IMR-90 (cell line): ENCODE measurements at regions not wholly inside any gene's neighbourhood (a gene's known extent, or its start where the extent isn't known, plus 50 kb on each side); places are given as distances from the start of the nearest gene placed in this dataset.

Experiments
- ATAC-seq: fragments of 200-7000 bp; cut with Tn5 transposase; 2 replicates; pipeline ENCODE4 v1.9.1; 2020; ENCODE audit warnings: low read depth, mild to moderate bottlenecking, moderate library complexity
- BruUV-seq: library from RNA; stranded (reverse); fragments of 400-500 nt; replicated peaks from 2 replicates; lab custom pipeline; 2021; lab: Mats Ljungman, UMichigan
- CTCF ChIA-PET: fragments of 300-600 bp; formaldehyde crosslinking; extraction: SDS; loops from one replicate; lab custom pipeline; 2021; ENCODE audit warnings: antibody characterized with exemption; lab: Yijun Ruan, JAX
- POLR2A ChIA-PET: fragments of 300-600 bp; sonication (Branson Sonifier 250); formaldehyde crosslinking; loops from one replicate; lab custom pipeline; 2022; ENCODE audit warnings: antibody characterized with exemption; ENCODE audit not compliant: unreplicated experiment; lab: Charles Lee
- DNase-seq: peaks from one replicate; pipeline ENCODE4 v3.0.0; 2013
- H2AFZ ChIP-seq: replicated peaks from 2 replicates; pipeline ENCODE3; 2013; ENCODE audit warnings: low read length, mild to moderate bottlenecking; ENCODE audit not compliant: poor library complexity
- H2AK5ac ChIP-seq: 2 replicates; pipeline ENCODE4 v1.6.1; 2013; ENCODE audit warnings: low read depth, low read length, inconsistent platforms
- H2AK9ac ChIP-seq: replicated peaks from 2 replicates; pipeline ENCODE3; 2013; ENCODE audit warnings: mild to moderate bottlenecking, low read depth, low read length, moderate library complexity; ENCODE audit not compliant: poor library complexity
- H2BK120ac ChIP-seq: 2 replicates; pipeline ENCODE4 v1.6.1; 2013; ENCODE audit warnings: low read depth, low read length, inconsistent platforms
- H2BK15ac ChIP-seq: 3 replicates; pipeline ENCODE4 v1.6.1; 2013; ENCODE audit warnings: low read depth, low read length, inconsistent platforms
- H2BK20ac ChIP-seq: 2 replicates; pipeline ENCODE4 v1.6.1; 2013; ENCODE audit warnings: low read depth, mild to moderate bottlenecking, inconsistent platforms, low read length, moderate library complexity
- H2BK5ac ChIP-seq: 2 replicates; pipeline ENCODE4 v1.6.1; 2013; ENCODE audit warnings: mild to moderate bottlenecking, low read depth, low read length, inconsistent platforms; ENCODE audit not compliant: poor library complexity, severe bottlenecking
- H3K14ac ChIP-seq: replicated peaks from 2 replicates; pipeline ENCODE4 v1.6.1; 2013; ENCODE audit warnings: low read depth, low read length, inconsistent platforms
- H3K18ac ChIP-seq: 2 replicates; pipeline ENCODE4 v1.6.1; 2013; ENCODE audit warnings: low read depth, low read length, control low read depth
- H3K23ac ChIP-seq: 2 replicates; pipeline ENCODE4 v1.6.1; 2013; ENCODE audit warnings: low read depth, low read length, inconsistent platforms
- H3K27ac ChIP-seq: 2 replicates; pipeline ENCODE4 v1.5.1; 2013; ENCODE audit warnings: mild to moderate bottlenecking, control low read depth, low read length; ENCODE audit not compliant: insufficient read depth
- H3K27me3 ChIP-seq: 2 replicates; pipeline ENCODE4 v1.6.1; 2013; ENCODE audit warnings: low read length; ENCODE audit not compliant: control insufficient read depth, insufficient read depth
- H3K36me3 ChIP-seq: 2 replicates; pipeline ENCODE4 v1.6.1; 2013; ENCODE audit warnings: low read length, mixed read lengths; ENCODE audit not compliant: control insufficient read depth, insufficient read depth
- H3K4ac ChIP-seq: 2 replicates; pipeline ENCODE4 v1.6.1; 2013; ENCODE audit warnings: low read depth, low read length, inconsistent platforms
- H3K4me1 ChIP-seq: 2 replicates; pipeline ENCODE4 v1.6.1; 2013; ENCODE audit warnings: low read length, mixed read lengths; ENCODE audit not compliant: control insufficient read depth, insufficient read depth
- H3K4me2 ChIP-seq: 2 replicates; pipeline ENCODE4 v1.6.1; 2013; ENCODE audit warnings: low read depth, mild to moderate bottlenecking, control low read depth, low read length, moderate library complexity
- H3K4me3 ChIP-seq: 2 replicates; pipeline ENCODE4 v1.5.1; 2013; ENCODE audit warnings: low read depth, mild to moderate bottlenecking, control low read depth, low read length, moderate library complexity; ENCODE audit not compliant: insufficient read depth
- H3K56ac ChIP-seq: 2 replicates; pipeline ENCODE4 v1.6.1; 2013; ENCODE audit warnings: low read length, inconsistent platforms; ENCODE audit not compliant: insufficient read depth; ENCODE audit errors: extremely low read depth
- H3K79me1 ChIP-seq, 2 experiments: 2 replicates each; pipeline ENCODE4 v1.6.1; 2013; ENCODE audit warnings: low read length in 2 of 2, inconsistent platforms in 1 of 2, low read depth in 1 of 2
- H3K9ac ChIP-seq: 2 replicates; pipeline ENCODE4 v1.6.1; 2013; ENCODE audit warnings: low read depth, low read length, control low read depth
- H3K9me1 ChIP-seq: 2 replicates; pipeline ENCODE4 v1.6.1; 2013; ENCODE audit warnings: low read length, inconsistent platforms; ENCODE audit not compliant: insufficient read depth
- H3K9me3 ChIP-seq: 2 replicates; pipeline ENCODE4 v1.6.1; 2013; ENCODE audit warnings: low read length; ENCODE audit not compliant: control insufficient read depth, insufficient read depth
- H4K20me1 ChIP-seq: 2 replicates; pipeline ENCODE4 v1.6.1; 2013; ENCODE audit warnings: low read length, inconsistent platforms; ENCODE audit not compliant: insufficient read depth
- H4K5ac ChIP-seq: 2 replicates; pipeline ENCODE4 v1.6.1; 2013; ENCODE audit warnings: mild to moderate bottlenecking, low read depth, low read length, control low read depth
- H4K8ac ChIP-seq, 2 experiments: 2 replicates each; pipeline ENCODE4 v1.6.1; 2013; ENCODE audit warnings: low read depth in 2 of 2, low read length in 2 of 2, control low read depth in 1 of 2, inconsistent platforms in 1 of 2
- H4K91ac ChIP-seq: 2 replicates; pipeline ENCODE4 v1.6.1; 2013; ENCODE audit warnings: low read depth, low read length, inconsistent platforms; ENCODE audit not compliant: insufficient read depth
- BHLHE40 ChIP-seq: fragments of 150-350 bp; IDR thresholded peaks from 2 replicates; pipeline ENCODE4 v1.6.1; 2016; ENCODE audit warnings: mild to moderate bottlenecking, low read depth, low read length
- CEBPB ChIP-seq: IDR thresholded peaks from 2 replicates; pipeline ENCODE4 v1.6.1; 2012; ENCODE audit warnings: low read depth, low read length, improper control_type of control experiment
- CHD1 ChIP-seq: IDR thresholded peaks from 2 replicates; pipeline ENCODE4 v1.6.1; 2012; ENCODE audit warnings: low read depth, low read length, improper control_type of control experiment
- CTCF ChIP-seq: conservative IDR thresholded peaks from 2 replicates; pipeline ENCODE4 v1.5.1; 2012; ENCODE audit warnings: mild to moderate bottlenecking, low read depth, low read length, improper control_type of control experiment
- ELK1 ChIP-seq: fragments of 150-350 bp; IDR thresholded peaks from 2 replicates; pipeline ENCODE4 v1.6.1; 2016; ENCODE audit warnings: low read depth, mild to moderate bottlenecking, low read length, moderate library complexity, borderline replicate concordance
- FOS ChIP-seq: fragments of 150-350 bp; IDR thresholded peaks from 2 replicates; pipeline ENCODE4 v1.6.1; 2016; ENCODE audit warnings: low read depth, low read length
- MAFK ChIP-seq: IDR thresholded peaks from 2 replicates; pipeline ENCODE4 v1.6.1; 2012; ENCODE audit warnings: low read depth, low read length, improper control_type of control experiment
- MAZ ChIP-seq: IDR thresholded peaks from 2 replicates; pipeline ENCODE4 v1.6.1; 2012; ENCODE audit warnings: low read depth, mild to moderate bottlenecking, low read length, improper control_type of control experiment, moderate library complexity, borderline replicate concordance
- MXI1 ChIP-seq: IDR thresholded peaks from 2 replicates; pipeline ENCODE4 v1.6.1; 2012; ENCODE audit warnings: low read depth, mild to moderate bottlenecking, low read length, moderate library complexity, borderline replicate concordance
- NFE2L2 ChIP-seq: fragments of 150-350 bp; IDR thresholded peaks from 2 replicates; pipeline ENCODE4 v1.6.1; 2016; ENCODE audit warnings: low read depth, mild to moderate bottlenecking, low read length
- POLR2A ChIP-seq: IDR thresholded peaks from 2 replicates; pipeline ENCODE4 v1.6.1; 2012; ENCODE audit warnings: mild to moderate bottlenecking, low read depth, low read length
- RAD21 ChIP-seq: IDR thresholded peaks from 2 replicates; pipeline ENCODE4 v1.6.1; 2012; ENCODE audit warnings: low read length, improper control_type of control experiment
- RCOR1 ChIP-seq: IDR thresholded peaks from 2 replicates; pipeline ENCODE4 v1.6.1; 2012; ENCODE audit warnings: mild to moderate bottlenecking, low read length, improper control_type of control experiment; ENCODE audit not compliant: insufficient replicate concordance
- RFX5 ChIP-seq: IDR thresholded peaks from 2 replicates; pipeline ENCODE4 v1.8.0; 2012; ENCODE audit warnings: low read depth, mild to moderate bottlenecking, low read length, moderate library complexity
- SMC3 ChIP-seq: fragments of 150-350 bp; IDR thresholded peaks from 2 replicates; pipeline ENCODE4 v1.6.1; 2016; ENCODE audit warnings: low read depth, mild to moderate bottlenecking, antibody characterized with exemption, low read length, moderate library complexity
- WGBS, 2 experiments: methylation state at CpG; one replicate each; pipeline versions ENCODE4 v1.1.5 to v1.1.7; 2013; ENCODE audit warnings: missing lambda C conversion rate in 2 of 2; ENCODE audit not compliant: insufficient read length in 1 of 2; ENCODE audit errors: extremely low coverage in 2 of 2; 5-methylcytosine and 5-hydroxymethylcytosine counted together
- dilution Hi-C: fragments of 300-500 bp; cut with HindIII; formaldehyde crosslinking; loops from one replicate; pipeline ENCODE4 v1.14.3; 2018; ENCODE audit warnings: low sequenced_read_pairs; ENCODE audit not compliant: unreplicated experiment
- in situ Hi-C: fragments of 300-500 bp; cut with MboI; formaldehyde crosslinking; loops from 3 replicates; pipeline ENCODE4 v1.14.3; 2019; ENCODE audit warnings: low sequenced_read_pairs, inconsistent platforms, mixed read lengths
- intact Hi-C: fragments of 100-400 bp; cut with micrococcal nuclease; formaldehyde crosslinking; loops from 2 replicates; pipeline ENCODE4 v1.10.0; 2022
- TF ChIP-seq, protein P1 (sequence below): fragments of 150-350 bp; IDR thresholded peaks from 2 replicates; pipeline ENCODE4 v1.6.1; 2017; ENCODE audit warnings: mild to moderate bottlenecking, antibody characterized with exemption, low read length, low read depth

DNA sequence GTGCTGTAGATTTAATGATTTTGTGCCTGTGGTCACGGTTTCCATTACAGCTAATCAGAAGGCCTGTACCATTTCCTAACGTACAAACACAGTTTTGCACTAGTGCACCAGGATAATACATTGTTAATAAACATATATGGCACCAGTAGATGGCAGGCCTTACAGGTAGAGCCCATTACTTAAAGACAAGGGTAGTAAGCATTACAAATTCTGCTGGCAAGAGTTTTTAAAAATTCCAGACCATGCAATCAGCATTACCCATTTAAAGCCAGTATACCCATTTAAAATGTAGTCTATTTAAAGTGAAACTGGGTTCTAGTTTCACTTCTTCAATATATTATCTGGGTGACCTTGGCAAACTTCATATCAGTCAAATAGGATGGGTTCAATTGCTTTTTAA is 224.2 kb downstream of the NUP35 start:
- ChIA-PET POLR2A (no interaction called here), CTCF (no interaction called here)
- Histone ChIP-seq H4K91ac (no peak overlapping the region), H3K14ac (no peak overlapping the region), H2AFZ (no peak overlapping the region), H3K4me1 (no peaks in the 10 kb centered on the region), H2BK5ac (no peak overlapping the region), H4K20me1 (no peaks in the 10 kb centered on the region), H3K4ac (no peak overlapping the region), H3K9me1 (no peaks in the 10 kb centered on the region), H2BK20ac (no peak overlapping the region), H3K79me1 (no peaks in the 10 kb centered on the region), H3K9me3 (no peaks in the 10 kb centered on the region), H4K5ac (no peak overlapping the region), H3K36me3 (no peaks in the 10 kb centered on the region), H3K23ac (no peak overlapping the region), H2AK5ac (no peak overlapping the region), H3K4me2 (no peak overlapping the region), H3K27me3 (no peaks in the 10 kb centered on the region), H3K18ac (no peak overlapping the region), H3K9ac (no peak overlapping the region), H3K27ac (no peak overlapping the region), H4K8ac (no peak overlapping the region), H3K56ac (no peak overlapping the region), H3K4me3 (no peak overlapping the region), H2BK120ac (no peak overlapping the region), H2BK15ac (no peak overlapping the region), H2AK9ac (no peak overlapping the region)
- no TSS peak for BruUV-seq
- in situ Hi-C loops = no loop called here
- no CpG with 5 or more reads among the region's 2 CpGs for WGBS, 2 experiments
- dilution Hi-C loops = no loop called here
- TF ChIP-seq MAFK (no peak), CEBPB (no peak), RAD21 (no peak), CTCF (no peak), RCOR1 (no peak), ELK1 (no peak), SMC3 (no peak), POLR2A (no peak), CHD1 (no peak), RFX5 (no peak), BHLHE40 (no peak), MXI1 (no peak), MAZ (no peak), FOS (no peak), NFE2L2 (no peak)
- TF ChIP-seq, protein P1, sequence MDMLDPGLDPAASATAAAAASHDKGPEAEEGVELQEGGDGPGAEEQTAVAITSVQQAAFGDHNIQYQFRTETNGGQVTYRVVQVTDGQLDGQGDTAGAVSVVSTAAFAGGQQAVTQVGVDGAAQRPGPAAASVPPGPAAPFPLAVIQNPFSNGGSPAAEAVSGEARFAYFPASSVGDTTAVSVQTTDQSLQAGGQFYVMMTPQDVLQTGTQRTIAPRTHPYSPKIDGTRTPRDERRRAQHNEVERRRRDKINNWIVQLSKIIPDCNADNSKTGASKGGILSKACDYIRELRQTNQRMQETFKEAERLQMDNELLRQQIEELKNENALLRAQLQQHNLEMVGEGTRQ = no peak
- ATAC-seq (no peak), DNase-seq (no peak)
- intact Hi-C loops = no loop called here
